ENCODE measurements at regions not wholly inside any gene's neighbourhood (a gene's known extent, or its start where the extent isn't known, plus 50 kb on each side); places are given as distances from the start of the nearest gene placed in this dataset.
"Not testable (repeated sequence)": the region's sequence is repeated elsewhere in the genome, so short reads cannot be mapped to it uniquely, and the experiment has no call there.

DNA sequence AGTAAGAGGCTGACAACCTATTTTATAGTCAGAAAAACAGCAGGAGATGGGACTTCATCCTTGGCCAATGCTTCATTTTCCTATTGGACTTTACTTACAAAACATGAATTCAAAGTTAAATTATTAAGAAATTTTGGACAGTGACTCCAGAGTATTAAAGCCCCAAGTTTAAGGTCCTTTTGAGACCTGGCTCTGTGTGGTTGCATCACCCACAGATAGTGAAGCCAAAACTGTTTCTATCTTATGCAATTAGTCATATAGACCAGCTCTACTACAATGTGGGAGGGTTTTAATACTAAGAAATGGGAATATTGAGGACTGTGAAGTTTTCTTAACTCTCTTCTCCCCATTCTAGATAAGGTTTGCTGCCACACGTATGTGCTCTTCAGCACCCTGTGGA is 196.7 kb upstream of the AR start:
- Histone ChIP-seq H3K4me2 (no peak overlapping the region), H4K20me1 (ENCODE audit: insufficient read depth) (no peaks in the 10 kb centered on the region), H2AFZ (ENCODE audit: low read depth) (no peak overlapping the region), H3K27me3 (ENCODE audit: insufficient read depth) (no peaks in the 10 kb centered on the region), H3K4me1 (ENCODE audit: control insufficient read depth in 1 of 2, insufficient read depth in 2 of 2, low read depth in 1 of 2, low read length in 1 of 2) (no peaks in the 10 kb centered on the region), H3F3A (replicated peaks; ENCODE audit: insufficient read depth) (no peaks in the 10 kb centered on the region), H3K9me3 (no peaks in the 10 kb centered on the region), H3K79me2 (ENCODE audit: insufficient read depth) (no peaks in the 10 kb centered on the region), H3K9me2 (no peaks in the 10 kb centered on the region), H3K36me3 (replicated peaks in 1 of 2; ENCODE audit: control insufficient read depth in 1 of 2, insufficient read depth in 2 of 2, low read length in 1 of 2) (no peaks in the 10 kb centered on the region), H3K4me3 (ENCODE audit: low read depth in 2 of 2, low read length in 1 of 2) (no peak overlapping the region), H3K27ac (ENCODE audit: low read depth in 2 of 2, low read length in 1 of 2) (no peak overlapping the region), H3K9ac (no peak overlapping the region)
- ChIA-PET CTCF (no interaction called here), POLR2A (no interaction called here)
- 0% methylated on average over 1 of the region's 1 CpG for WGBS (ENCODE audit: low lambda C conversion rate)
- DNase-seq: no peak
- TF ChIP-seq RCOR1 (IDR thresholded peaks at IDR 0.05; ENCODE audit: low read length) (no peak), MXI1 (IDR thresholded peaks at IDR 0.05; ENCODE audit: low read depth, low read length) (no peak), JUND (IDR thresholded peaks at IDR 0.05) (no peak), SMC3 (IDR thresholded peaks at IDR 0.05; ENCODE audit: low read depth, low read length) (no peak), FOSL2 (IDR thresholded peaks at IDR 0.05; ENCODE audit: borderline replicate concordance, low read depth) (no peak), EZH2phosphoT487 (IDR thresholded peaks at IDR 0.05; ENCODE audit: borderline replicate concordance, low read depth) (no peak)

GRCh38 chrX:67351411-67351810 is 192.4 kb upstream of the AR start:
- H3K27ac ChIP-seq (ENCODE audit: low read depth in 2 of 2, low read length in 1 of 2): no peak overlapping the region
- CTCF ChIA-PET: no interaction called here
- no peak overlapping the region for H2AFZ ChIP-seq (ENCODE audit: low read depth)
- H3K36me3 ChIP-seq (replicated peaks in 1 of 2; ENCODE audit: control insufficient read depth in 1 of 2, insufficient read depth in 2 of 2, low read length in 1 of 2): no peaks in the 10 kb centered on the region
- POLR2A ChIA-PET: no interaction called here
- H4K20me1 ChIP-seq (ENCODE audit: insufficient read depth): no peaks in the 10 kb centered on the region
- no peaks in the 10 kb centered on the region for H3K79me2 ChIP-seq (ENCODE audit: insufficient read depth)
- H3K9me3 ChIP-seq: no peaks in the 10 kb centered on the region
- H3K4me2 ChIP-seq: no peak overlapping the region
- no peaks in the 10 kb centered on the region for H3K4me1 ChIP-seq (ENCODE audit: control insufficient read depth in 1 of 2, insufficient read depth in 2 of 2, low read depth in 1 of 2, low read length in 1 of 2)
- no peak overlapping the region for H3K4me3 ChIP-seq (ENCODE audit: low read depth in 2 of 2, low read length in 1 of 2)
- no peaks in the 10 kb centered on the region for H3K9me2 ChIP-seq
- no peak for DNase-seq
- no peaks in the 10 kb centered on the region for H3F3A ChIP-seq (replicated peaks; ENCODE audit: insufficient read depth)
- H3K27me3 ChIP-seq (ENCODE audit: insufficient read depth): no peaks in the 10 kb centered on the region
- WGBS (ENCODE audit: low lambda C conversion rate): 0% methylated on average over 2 of the region's 2 CpGs
- no peak for TF ChIP-seq TEAD4 (IDR thresholded peaks at IDR 0.05; ENCODE audit: borderline replicate concordance, insufficient read depth)
- no peak for TF ChIP-seq FOXJ3 (CRISPR knock-in tag; IDR thresholded peaks at IDR 0.05)
- no peak for TF ChIP-seq TCF12 (IDR thresholded peaks at IDR 0.05)
- no peak for TF ChIP-seq JUND (IDR thresholded peaks at IDR 0.05)
- TF ChIP-seq MEF2A (IDR thresholded peaks at IDR 0.05; ENCODE audit: borderline replicate concordance, low read depth): no peak
- no peak for TF ChIP-seq CHD2 (IDR thresholded peaks at IDR 0.05; ENCODE audit: low read length, partially characterized antibody)
- no peak for TF ChIP-seq MAX (IDR thresholded peaks at IDR 0.05; ENCODE audit: low read depth)
- no peak overlapping the region for H3K9ac ChIP-seq

- Histone ChIP-seq H2AFZ (ENCODE audit: low read depth) (no peak overlapping the region), H3K4me1 (ENCODE audit: control insufficient read depth in 1 of 2, insufficient read depth in 2 of 2, low read depth in 1 of 2, low read length in 1 of 2) (no peaks in the 10 kb centered on the region), H3K9me3 (no peaks in the 10 kb centered on the region), H3K36me3 (replicated peaks in 1 of 2; ENCODE audit: control insufficient read depth in 1 of 2, insufficient read depth in 2 of 2, low read length in 1 of 2) (no peaks in the 10 kb centered on the region), H3F3A (replicated peaks; ENCODE audit: insufficient read depth) (no peaks in the 10 kb centered on the region), H3K4me2 (no peak overlapping the region), H4K20me1 (ENCODE audit: insufficient read depth) (no peaks in the 10 kb centered on the region), H3K27me3 (ENCODE audit: insufficient read depth) (no peaks in the 10 kb centered on the region), H3K4me3 (ENCODE audit: low read depth in 2 of 2, low read length in 1 of 2) (no peak overlapping the region), H3K27ac (ENCODE audit: low read depth in 2 of 2, low read length in 1 of 2) (no peak overlapping the region), H3K79me2 (ENCODE audit: insufficient read depth) (no peaks in the 10 kb centered on the region), H3K9ac (no peak overlapping the region), H3K9me2 (no peaks in the 10 kb centered on the region)
- WGBS (ENCODE audit: low lambda C conversion rate): 10% methylated on average over 2 of the region's 2 CpGs
- CTCF ChIA-PET: no interaction called here
- TF ChIP-seq, protein P1, sequence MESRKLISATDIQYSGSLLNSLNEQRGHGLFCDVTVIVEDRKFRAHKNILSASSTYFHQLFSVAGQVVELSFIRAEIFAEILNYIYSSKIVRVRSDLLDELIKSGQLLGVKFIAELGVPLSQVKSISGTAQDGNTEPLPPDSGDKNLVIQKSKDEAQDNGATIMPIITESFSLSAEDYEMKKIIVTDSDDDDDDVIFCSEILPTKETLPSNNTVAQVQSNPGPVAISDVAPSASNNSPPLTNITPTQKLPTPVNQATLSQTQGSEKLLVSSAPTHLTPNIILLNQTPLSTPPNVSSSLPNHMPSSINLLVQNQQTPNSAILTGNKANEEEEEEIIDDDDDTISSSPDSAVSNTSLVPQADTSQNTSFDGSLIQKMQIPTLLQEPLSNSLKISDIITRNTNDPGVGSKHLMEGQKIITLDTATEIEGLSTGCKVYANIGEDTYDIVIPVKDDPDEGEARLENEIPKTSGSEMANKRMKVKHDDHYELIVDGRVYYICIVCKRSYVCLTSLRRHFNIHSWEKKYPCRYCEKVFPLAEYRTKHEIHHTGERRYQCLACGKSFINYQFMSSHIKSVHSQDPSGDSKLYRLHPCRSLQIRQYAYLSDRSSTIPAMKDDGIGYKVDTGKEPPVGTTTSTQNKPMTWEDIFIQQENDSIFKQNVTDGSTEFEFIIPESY (IDR thresholded peaks at IDR 0.05; ENCODE audit: borderline replicate concordance, low read depth): no peak
- TF ChIP-seq RCOR1 (IDR thresholded peaks at IDR 0.05; ENCODE audit: low read length) (no peak), MEF2A (IDR thresholded peaks at IDR 0.05; ENCODE audit: borderline replicate concordance, low read depth) (no peak)
- POLR2A ChIA-PET: no interaction called here
- DNase-seq: no peak
Measured at GRCh38 chrX:67353651-67354370, 190.0 kb upstream of the AR start.

- H3K4me2 ChIP-seq; H3K9ac ChIP-seq; H3K79me2 ChIP-seq (ENCODE audit: insufficient read depth); H3F3A ChIP-seq (replicated peaks; ENCODE audit: insufficient read depth); H3K27ac ChIP-seq (ENCODE audit: low read depth in 2 of 2, low read length in 1 of 2); H3K27me3 ChIP-seq (ENCODE audit: insufficient read depth); H3K4me3 ChIP-seq (ENCODE audit: low read depth in 2 of 2, low read length in 1 of 2); H4K20me1 ChIP-seq (ENCODE audit: insufficient read depth); H2AFZ ChIP-seq (ENCODE audit: low read depth); DNase-seq; H3K9me2 ChIP-seq; H3K36me3 ChIP-seq (replicated peaks in 1 of 2; ENCODE audit: control insufficient read depth in 1 of 2, insufficient read depth in 2 of 2, low read length in 1 of 2); POLR2A ChIA-PET; H3K4me1 ChIP-seq (ENCODE audit: control insufficient read depth in 1 of 2, insufficient read depth in 2 of 2, low read depth in 1 of 2, low read length in 1 of 2); CTCF ChIA-PET; H3K9me3 ChIP-seq: not testable (repeated sequence)
- WGBS (ENCODE audit: low lambda C conversion rate): 0% methylated on average over 2 of the region's 2 CpGs
Measured at GRCh38 chrX:67361267-67361666, 182.6 kb upstream of the AR start.
